ENCODE measurements at regions not wholly inside any gene's neighbourhood (a gene's known extent, or its start where the extent isn't known, plus 50 kb on each side); places are given as distances from the start of the nearest gene placed in this dataset.

DNA sequence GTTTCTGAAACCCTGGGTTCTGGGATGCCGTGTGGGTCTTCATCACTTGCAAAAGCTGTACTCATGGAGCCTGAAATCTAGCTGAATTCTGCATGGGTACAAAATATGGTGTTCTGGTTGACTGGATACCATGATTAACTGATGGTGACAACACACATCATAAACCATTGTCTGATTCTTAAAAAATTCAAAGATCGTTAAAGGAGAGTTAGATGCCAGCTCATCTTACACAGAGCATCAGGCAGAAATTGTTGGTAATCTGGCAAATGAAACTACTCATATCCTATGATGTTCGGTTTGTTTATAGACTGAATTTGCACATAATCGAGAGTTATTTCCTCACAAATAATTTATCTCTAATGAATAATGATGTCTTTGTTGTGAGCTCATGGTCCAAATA, 218.1 kb upstream of the PKN2 start:
- intact Hi-C loops (cut with DNase I, micrococcal nuclease), result no loop called here
- Mint-ChIP-seq H3K27me3 (peaks cover 23% of the 10 kb centered on the region), H3K36me3 (ENCODE audit: low read depth) (no peaks in the 10 kb centered on the region), H3K9me3 (ENCODE audit: low read depth) (peaks cover 2% of the 10 kb centered on the region), H3K27ac (no peak overlapping the region), H3K4me3 (no peak overlapping the region), H3K4me1 (no peaks in the 10 kb centered on the region)
- DNase-seq, result no peak
- POLR2A ChIA-PET, result no interaction called here
- CTCF ChIA-PET, result no interaction called here
- no peak for ATAC-seq

DNA sequence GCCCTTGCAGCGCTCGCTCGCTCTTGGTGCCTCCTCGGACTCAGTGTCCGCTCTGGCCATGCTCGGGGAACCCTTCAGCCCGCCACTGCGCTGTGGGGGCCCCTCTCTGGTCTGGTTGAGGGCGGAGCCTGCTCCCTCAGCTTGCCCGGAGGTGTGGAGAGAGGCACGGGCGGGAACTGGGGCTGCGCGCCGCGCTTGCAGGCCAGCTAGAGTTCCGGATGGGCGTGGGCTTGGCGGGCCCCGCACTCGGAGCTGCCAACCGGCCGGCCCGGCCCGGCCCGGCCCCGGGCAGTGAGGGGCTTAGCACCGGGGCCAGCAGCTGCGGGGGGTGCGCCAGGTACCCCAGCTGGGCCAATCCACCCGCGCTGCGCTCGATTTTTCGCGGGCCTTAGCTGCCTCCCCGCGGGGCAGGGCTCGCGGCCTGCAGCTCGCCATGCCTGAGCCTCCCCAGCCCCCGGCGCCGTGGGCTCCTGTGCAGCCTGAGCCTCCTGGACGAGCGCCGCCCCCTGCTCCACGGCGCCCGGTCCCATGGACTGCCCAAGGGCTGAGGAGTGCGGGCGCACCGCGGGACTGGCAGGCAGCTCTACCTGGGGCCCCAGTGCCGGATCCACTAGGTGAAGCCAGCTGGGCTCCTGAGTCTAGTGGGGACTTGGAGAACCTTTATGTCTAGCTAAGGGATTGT, 217.0 kb upstream of the PKN2 start:
- DNase-seq (no peak), ATAC-seq (no peak)
- ChIA-PET POLR2A (no interaction called here), CTCF (interaction anchor here (0.6 kb wide), 1 partner anchor 96 kb away, joined by 3 read pairs; no protein-coding TSS in a partner anchor)
- Mint-ChIP-seq H3K4me3 (no peak overlapping the region), H3K9me3 (ENCODE audit: low read depth) (peaks cover 2% of the 10 kb centered on the region), H3K4me1 (no peaks in the 10 kb centered on the region), H3K36me3 (ENCODE audit: low read depth) (no peaks in the 10 kb centered on the region), H3K27me3 (peaks cover 18% of the 10 kb centered on the region), H3K27ac (no peak overlapping the region)
- intact Hi-C loops (cut with DNase I, micrococcal nuclease), result no loop called here

GRCh38 chr1:88472298-88472697, 211.8 kb upstream of the PKN2 start:
- H3K27ac Mint-ChIP-seq, result no peak overlapping the region
- intact Hi-C loops (cut with DNase I, micrococcal nuclease), result no loop called here
- ATAC-seq (no peak), DNase-seq (no peak)
- CTCF ChIA-PET, result no interaction called here
- H3K9me3 Mint-ChIP-seq (ENCODE audit: low read depth), result peaks cover 2% of the 10 kb centered on the region
- H3K4me3 Mint-ChIP-seq, result no peak overlapping the region
- H3K27me3 Mint-ChIP-seq, result peaks cover 4% of the 10 kb centered on the region
- no peaks in the 10 kb centered on the region for H3K4me1 Mint-ChIP-seq
- H3K36me3 Mint-ChIP-seq (ENCODE audit: low read depth), result no peaks in the 10 kb centered on the region
- POLR2A ChIA-PET, result no interaction called here

GRCh38 chr1:88472714-88473113, 211.4 kb upstream of the PKN2 start:
- DNase-seq, result no peak
- H3K27ac Mint-ChIP-seq, result no peak overlapping the region
- CTCF ChIA-PET, result no interaction called here

GRCh38 chr1:88474555-88475304, 209.3 kb upstream of the PKN2 start:
- ATAC-seq (no peak), DNase-seq (no peak)
- Mint-ChIP-seq H3K4me1 (no peaks in the 10 kb centered on the region), H3K4me3 (no peak overlapping the region), H3K27ac (no peak overlapping the region), H3K27me3 (peaks cover 7% of the 10 kb centered on the region), H3K9me3 (ENCODE audit: low read depth) (no peaks in the 10 kb centered on the region), H3K36me3 (ENCODE audit: low read depth) (no peaks in the 10 kb centered on the region)
- ChIA-PET POLR2A (no interaction called here), CTCF (interaction anchor here (1.0 kb wide), 1 partner anchor 294 kb away, joined by 3 read pairs; no protein-coding TSS in a partner anchor)
- intact Hi-C loops (cut with DNase I, micrococcal nuclease), result no loop called here

More at GRCh38 chr1:88472714-88473113, 211.4 kb upstream of the PKN2 start:
- Mint-ChIP-seq H3K27me3 (peaks cover 4% of the 10 kb centered on the region), H3K36me3 (ENCODE audit: low read depth) (no peaks in the 10 kb centered on the region), H3K4me3 (no peak overlapping the region), H3K9me3 (ENCODE audit: low read depth) (peaks cover under 1% of the 10 kb centered on the region), H3K4me1 (no peaks in the 10 kb centered on the region)
- intact Hi-C loops (cut with DNase I, micrococcal nuclease), result no loop called here
- ATAC-seq, result no peak
- POLR2A ChIA-PET, result no interaction called here

GRCh38 chr1:88484881-88485280, 199.2 kb upstream of the PKN2 start:
- intact Hi-C loops (cut with DNase I, micrococcal nuclease), result no loop called here
- Mint-ChIP-seq H3K36me3 (ENCODE audit: low read depth) (no peaks in the 10 kb centered on the region), H3K4me3 (no peak overlapping the region)

GRCh38 chr1:88488237-88488636, 195.8 kb upstream of the PKN2 start:
- H3K27me3 Mint-ChIP-seq, result peaks cover 8% of the 10 kb centered on the region
- POLR2A ChIA-PET, result no interaction called here
- DNase-seq (no peak), ATAC-seq (no peak)
- H3K27ac Mint-ChIP-seq, result no peak overlapping the region
- no peaks in the 10 kb centered on the region for H3K4me1 Mint-ChIP-seq
- no peaks in the 10 kb centered on the region for H3K36me3 Mint-ChIP-seq (ENCODE audit: low read depth)
- no peak overlapping the region for H3K4me3 Mint-ChIP-seq
- intact Hi-C loops (cut with DNase I, micrococcal nuclease), result no loop called here
- no peaks in the 10 kb centered on the region for H3K9me3 Mint-ChIP-seq (ENCODE audit: low read depth)
- CTCF ChIA-PET, result no interaction called here

More at GRCh38 chr1:88484881-88485280, 199.2 kb upstream of the PKN2 start:
- no peak for ATAC-seq
- no peak overlapping the region for H3K27ac Mint-ChIP-seq
- no peaks in the 10 kb centered on the region for H3K4me1 Mint-ChIP-seq
- ChIA-PET POLR2A (no interaction called here), CTCF (no interaction called here)
- no peaks in the 10 kb centered on the region for H3K9me3 Mint-ChIP-seq (ENCODE audit: low read depth)
- no peak for DNase-seq
- H3K27me3 Mint-ChIP-seq, result peaks cover 12% of the 10 kb centered on the region

- no peak overlapping the region for H3K4me3 Mint-ChIP-seq
- peaks cover 4% of the 10 kb centered on the region for H3K27me3 Mint-ChIP-seq
- no peaks in the 10 kb centered on the region for H3K9me3 Mint-ChIP-seq (ENCODE audit: low read depth)
- no peaks in the 10 kb centered on the region for H3K4me1 Mint-ChIP-seq
- no peaks in the 10 kb centered on the region for H3K36me3 Mint-ChIP-seq (ENCODE audit: low read depth)
- DNase-seq, result no peak
- POLR2A ChIA-PET, result no interaction called here
- intact Hi-C loops (cut with DNase I, micrococcal nuclease), result no loop called here
- no peak overlapping the region for H3K27ac Mint-ChIP-seq
- no peak for ATAC-seq
- CTCF ChIA-PET, result interaction anchor here (0.7 to 1.1 kb wide), 2 partner anchors 19 to 21 kb away, joined by 3 to 4 read pairs; no protein-coding TSS in a partner anchor
These were observed 193.4 kb upstream of the PKN2 start for GRCh38 chr1:88490676-88491075.

DNA sequence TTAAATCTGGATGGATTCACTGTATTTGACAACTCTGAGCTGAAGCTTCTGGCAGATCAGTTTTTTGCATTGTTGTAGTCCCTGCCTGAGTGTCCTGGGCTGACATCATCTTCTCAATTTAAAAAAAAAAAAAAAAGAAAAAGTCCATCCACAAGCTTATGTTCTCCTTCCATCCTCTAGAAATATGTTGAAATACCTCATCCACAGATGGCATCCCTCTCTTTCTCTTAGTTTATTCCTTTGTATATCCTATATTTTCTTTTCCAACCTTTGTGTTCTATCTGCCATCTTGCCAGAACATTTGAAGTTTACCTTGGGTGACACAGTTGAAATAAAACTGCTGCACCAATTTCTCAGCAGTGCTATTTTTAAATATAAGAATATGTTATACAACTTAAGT, 184.4 kb upstream of the PKN2 start:
- ATAC-seq (no peak), DNase-seq (no peak)

DNA sequence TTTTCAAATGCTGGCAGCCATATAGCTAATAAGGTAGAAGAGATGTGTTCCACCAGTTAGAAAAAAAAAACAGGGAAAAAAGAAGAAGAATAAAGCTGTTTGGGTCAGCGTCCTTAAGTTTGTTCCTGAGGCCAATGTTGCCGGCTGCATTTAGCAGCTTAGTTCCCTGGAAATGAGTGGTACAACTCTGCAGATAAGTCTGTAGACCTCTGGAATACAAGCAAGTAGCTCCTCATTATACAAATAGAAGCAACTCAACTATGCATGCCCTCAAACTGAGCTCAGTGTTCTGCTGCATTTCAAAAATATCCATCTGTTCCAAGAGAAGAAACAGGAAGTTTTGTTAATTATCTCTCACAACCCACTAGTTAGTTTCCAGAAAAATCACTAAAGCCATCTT, 181.2 kb upstream of the PKN2 start:
- Mint-ChIP-seq H3K4me1 (no peaks in the 10 kb centered on the region), H3K9me3 (ENCODE audit: low read depth) (no peaks in the 10 kb centered on the region), H3K27ac (no peak overlapping the region), H3K36me3 (ENCODE audit: low read depth) (no peaks in the 10 kb centered on the region), H3K27me3 (peaks cover 15% of the 10 kb centered on the region), H3K4me3 (no peak overlapping the region)
- DNase-seq, result no peak
- POLR2A ChIA-PET, result no interaction called here
- CTCF ChIA-PET, result interaction anchor here (0.8 kb wide), 1 partner anchor 319 kb away, joined by 3 read pairs; no protein-coding TSS in a partner anchor
- intact Hi-C loops (cut with DNase I, micrococcal nuclease), result no loop called here
- no peak for ATAC-seq

More for the DNA sequence above, 184.4 kb upstream of the PKN2 start:
- no peaks in the 10 kb centered on the region for H3K36me3 Mint-ChIP-seq (ENCODE audit: low read depth)
- H3K4me1 Mint-ChIP-seq, result no peaks in the 10 kb centered on the region
- peaks cover 13% of the 10 kb centered on the region for H3K27me3 Mint-ChIP-seq
- no peak overlapping the region for H3K27ac Mint-ChIP-seq
- ChIA-PET CTCF (no interaction called here), POLR2A (no interaction called here)
- H3K9me3 Mint-ChIP-seq (ENCODE audit: low read depth), result no peaks in the 10 kb centered on the region
- H3K4me3 Mint-ChIP-seq, result no peak overlapping the region
- intact Hi-C loops (cut with DNase I, micrococcal nuclease), result no loop called here

DNA sequence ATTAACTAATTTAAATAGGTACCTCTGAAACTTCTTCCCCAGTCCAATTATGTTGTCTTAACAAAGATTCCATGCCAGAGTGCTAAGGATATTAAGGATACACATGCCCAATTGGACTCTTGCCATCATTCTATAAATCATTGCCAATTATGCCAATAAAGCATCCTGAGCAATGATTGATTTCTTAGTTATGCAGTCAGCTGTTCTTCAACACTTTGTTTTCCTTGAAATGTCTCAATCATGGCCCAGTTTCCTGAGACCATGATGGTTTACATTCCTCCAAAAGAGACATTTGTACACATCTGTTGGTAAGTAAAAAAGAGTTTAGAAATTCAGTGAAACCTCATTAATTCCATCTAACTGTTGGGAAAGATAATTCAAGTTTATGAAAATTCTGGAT, 180.4 kb upstream of the PKN2 start:
- CTCF ChIA-PET, result no interaction called here

GRCh38 chr1:88504601-88505000, 179.5 kb upstream of the PKN2 start:
- Mint-ChIP-seq H3K36me3 (ENCODE audit: low read depth) (no peaks in the 10 kb centered on the region), H3K4me1 (no peaks in the 10 kb centered on the region), H3K4me3 (no peak overlapping the region), H3K9me3 (ENCODE audit: low read depth) (no peaks in the 10 kb centered on the region), H3K27me3 (peaks cover 15% of the 10 kb centered on the region), H3K27ac (no peak overlapping the region)
- ChIA-PET CTCF (no interaction called here), POLR2A (no interaction called here)
- ATAC-seq, result no peak
- intact Hi-C loops (cut with DNase I, micrococcal nuclease), result no loop called here
- no peak for DNase-seq

More for the DNA sequence above, 180.4 kb upstream of the PKN2 start:
- Mint-ChIP-seq H3K27ac (no peak overlapping the region), H3K9me3 (ENCODE audit: low read depth) (no peaks in the 10 kb centered on the region), H3K4me3 (no peak overlapping the region), H3K4me1 (no peaks in the 10 kb centered on the region), H3K27me3 (peaks cover 15% of the 10 kb centered on the region), H3K36me3 (ENCODE audit: low read depth) (no peaks in the 10 kb centered on the region)
- POLR2A ChIA-PET, result no interaction called here
- ATAC-seq (no peak), DNase-seq (no peak)
- intact Hi-C loops (cut with DNase I, micrococcal nuclease), result no loop called here

Measured in activated CD4-positive, alpha-beta T cell treated with anti-CD3 and anti-CD28 coated beads for 36 hours (primary cell).